ENCODE measurements at regions not wholly inside any gene's neighbourhood (a gene's known extent, or its start where the extent isn't known, plus 50 kb on each side); places are given as distances from the start of the nearest gene placed in this dataset.

DNA sequence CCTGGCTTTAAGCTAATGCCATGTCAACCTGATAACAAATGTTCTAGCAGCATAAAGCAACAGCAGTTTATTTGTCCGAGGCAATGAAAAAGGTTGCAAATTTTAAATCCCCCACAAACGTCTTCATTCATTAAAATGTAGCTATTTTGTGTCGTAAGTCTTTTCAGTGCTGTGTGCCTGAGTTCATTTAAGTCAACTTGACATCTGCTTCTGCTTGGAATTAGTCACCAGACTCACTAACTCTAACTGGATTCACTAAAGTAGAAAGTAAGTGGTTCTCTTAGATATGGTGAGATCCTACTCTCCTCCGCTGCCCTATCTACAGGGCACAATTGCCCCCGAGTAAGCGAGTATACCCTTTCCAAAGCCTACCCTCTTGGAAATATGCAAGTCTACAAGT lies 118.4 kb upstream of the CHRM3 start:
- Histone ChIP-seq H3K4me2 (ENCODE audit: low read depth, low read length) (no peak overlapping the region), H3K27ac (ENCODE audit: extremely low read length, insufficient read depth, low read length) (no peak overlapping the region), H3K4me1 (ENCODE audit: insufficient read depth, low read length) (no peaks in the 10 kb centered on the region), H3K4me3 (replicated peaks in 1 of 3; ENCODE audit: insufficient read depth in 1 of 3, low read depth in 2 of 3, low read length in 3 of 3) (no peak overlapping the region), H3K79me2 (ENCODE audit: insufficient read depth, low read length) (no peaks in the 10 kb centered on the region), H3K9ac (ENCODE audit: insufficient read depth, low read depth, low read length) (no peak overlapping the region), H3K36me3 (replicated peaks in 1 of 2; ENCODE audit: control insufficient read depth in 1 of 2, insufficient read depth in 2 of 2, low read length in 2 of 2) (no peaks in the 10 kb centered on the region), H3K9me3 (ENCODE audit: low read length) (peaks cover 73% of the 10 kb centered on the region), H3K27me3 (ENCODE audit: control insufficient read depth in 1 of 2, insufficient read depth in 2 of 2, low read length in 2 of 2) (no peaks in the 10 kb centered on the region), H2AFZ (ENCODE audit: low read length) (no peak overlapping the region), H4K20me1 (ENCODE audit: insufficient read depth, low read length) (no peaks in the 10 kb centered on the region)
- ATAC-seq, result no peak
- no TSS peak for BruUV-seq (replicated peaks)
- POLR2A ChIA-PET, result no interaction called here
- TF ChIP-seq DPF2 (CRISPR knock-in tag; IDR thresholded peaks at IDR 0.05; ENCODE audit: borderline replicate concordance, low read depth) (no peak), SOX6 (IDR thresholded peaks at IDR 0.05) (no peak), SOX6 (CRISPR knock-in tag; IDR thresholded peaks at IDR 0.05) (no peak), SP140L (CRISPR knock-in tag; IDR thresholded peaks at IDR 0.05; ENCODE audit: borderline replicate concordance) (no peak), ZFP36 (IDR thresholded peaks at IDR 0.05; ENCODE audit: borderline replicate concordance, low read depth, low read length, partially characterized antibody) (no peak), HIVEP1 (CRISPR knock-in tag; IDR thresholded peaks at IDR 0.05) (no peak), HMGA1 (CRISPR knock-in tag; conservative IDR thresholded peaks at IDR 0.05) (no peak), NFE2L1 (CRISPR knock-in tag; IDR thresholded peaks at IDR 0.05; ENCODE audit: borderline replicate concordance) (no peak), HNRNPL (IDR thresholded peaks at IDR 0.05; ENCODE audit: low read depth, low read length) (no peak)
- intact Hi-C loops (cut with micrococcal nuclease; ENCODE audit: unreplicated experiment), result no loop called here
- 11% methylated on average over 6 of the region's 6 CpGs for WGBS (ENCODE audit: low lambda C conversion rate)
- CTCF ChIA-PET (ENCODE audit: low intra/inter-chr PET ratio, low total read pairs), result no interaction called here
- no peak for FAIRE-seq
- DNase-seq (ENCODE audit: low spot score), result no peak
- in situ Hi-C loops (cut with HindIII; ENCODE audit: extremely low pct_ligation_motif_present, low pct_unique_long_range_greater_than_20kb), result no loop called here

DNA sequence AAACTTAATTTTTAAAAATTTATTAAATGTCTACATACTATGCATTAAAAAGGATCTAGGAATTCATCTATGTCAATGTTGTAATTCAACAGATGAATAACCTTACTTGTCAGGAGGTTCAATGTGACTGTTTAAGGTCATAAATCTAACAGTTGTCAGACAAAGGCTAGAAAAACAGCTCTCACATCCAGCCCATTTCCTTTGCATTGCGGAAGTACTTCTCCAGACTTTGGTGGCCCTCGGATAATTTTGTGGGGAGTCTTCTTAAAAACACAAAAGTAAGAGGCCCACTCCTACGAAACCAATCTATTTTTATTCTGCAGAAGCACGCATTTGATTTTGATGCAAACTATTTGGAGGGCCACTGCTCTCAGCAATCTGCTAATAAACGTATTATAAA lies 122.6 kb upstream of the CHRM3 start:
- no peaks in the 10 kb centered on the region for H3K36me3 ChIP-seq (replicated peaks in 1 of 2; ENCODE audit: control insufficient read depth in 1 of 2, insufficient read depth in 2 of 2, low read length in 2 of 2)
- ATAC-seq, result no peak
- H3K4me1 ChIP-seq (ENCODE audit: insufficient read depth, low read length), result no peaks in the 10 kb centered on the region
- H4K20me1 ChIP-seq (ENCODE audit: insufficient read depth, low read length), result no peaks in the 10 kb centered on the region
- peaks cover 71% of the 10 kb centered on the region for H3K9me3 ChIP-seq (ENCODE audit: low read length)
- H3K9ac ChIP-seq (ENCODE audit: insufficient read depth, low read depth, low read length), result no peak overlapping the region
- no peak for FAIRE-seq
- no peaks in the 10 kb centered on the region for H3K27me3 ChIP-seq (ENCODE audit: control insufficient read depth in 1 of 2, insufficient read depth in 2 of 2, low read length in 2 of 2)
- no peak overlapping the region for H2AFZ ChIP-seq (ENCODE audit: low read length)
- in situ Hi-C loops (cut with HindIII; ENCODE audit: extremely low pct_ligation_motif_present, low pct_unique_long_range_greater_than_20kb) (no loop called here), intact Hi-C loops (cut with micrococcal nuclease; ENCODE audit: unreplicated experiment) (no loop called here)
- no TSS peak for BruUV-seq (replicated peaks)
- no peak for DNase-seq (ENCODE audit: low spot score)
- no peak overlapping the region for H3K27ac ChIP-seq (ENCODE audit: extremely low read length, insufficient read depth, low read length)
- POLR2A ChIA-PET, result no interaction called here
- H3K4me2 ChIP-seq (ENCODE audit: low read depth, low read length), result no peak overlapping the region
- 13% methylated on average over 5 of the region's 5 CpGs for WGBS (ENCODE audit: low lambda C conversion rate)
- CTCF ChIA-PET (ENCODE audit: low intra/inter-chr PET ratio, low total read pairs), result no interaction called here
- no peak overlapping the region for H3K4me3 ChIP-seq (replicated peaks in 1 of 3; ENCODE audit: insufficient read depth in 1 of 3, low read depth in 2 of 3, low read length in 3 of 3)
- no peaks in the 10 kb centered on the region for H3K79me2 ChIP-seq (ENCODE audit: insufficient read depth, low read length)
- TF ChIP-seq SRSF4 (IDR thresholded peaks at IDR 0.05; ENCODE audit: low read depth, low read length, poor library complexity, severe bottlenecking) (no peak), RNF2 (conservative IDR thresholded peaks at IDR 0.05; ENCODE audit: low read depth) (no peak), ZBTB21 (CRISPR knock-in tag; IDR thresholded peaks at IDR 0.05) (no peak), SRSF1 (optimal IDR thresholded peaks at IDR 0.05; ENCODE audit: low read depth, low read length) (no peak), BORCS8-MEF2B (CRISPR knock-in tag; IDR thresholded peaks at IDR 0.05) (no peak), NFIC (IDR thresholded peaks at IDR 0.05; ENCODE audit: low read length) (no peak), FOXA1 (IDR thresholded peaks at IDR 0.05) (no peak), FOXA1 (CRISPR knock-in tag; IDR thresholded peaks at IDR 0.05) (no peak), GATAD1 (CRISPR knock-in tag; IDR thresholded peaks at IDR 0.05) (no peak), NFYB (CRISPR knock-in tag; IDR thresholded peaks at IDR 0.05) (no peak)
- TF ChIP-seq, protein P1, sequence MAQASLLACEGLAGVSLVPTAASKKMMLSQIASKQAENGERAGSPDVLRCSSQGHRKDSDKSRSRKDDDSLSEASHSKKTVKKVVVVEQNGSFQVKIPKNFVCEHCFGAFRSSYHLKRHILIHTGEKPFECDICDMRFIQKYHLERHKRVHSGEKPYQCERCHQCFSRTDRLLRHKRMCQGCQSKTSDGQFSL (CRISPR knock-in tag; IDR thresholded peaks at IDR 0.05), result no peak
- TF ChIP-seq, protein P2, sequence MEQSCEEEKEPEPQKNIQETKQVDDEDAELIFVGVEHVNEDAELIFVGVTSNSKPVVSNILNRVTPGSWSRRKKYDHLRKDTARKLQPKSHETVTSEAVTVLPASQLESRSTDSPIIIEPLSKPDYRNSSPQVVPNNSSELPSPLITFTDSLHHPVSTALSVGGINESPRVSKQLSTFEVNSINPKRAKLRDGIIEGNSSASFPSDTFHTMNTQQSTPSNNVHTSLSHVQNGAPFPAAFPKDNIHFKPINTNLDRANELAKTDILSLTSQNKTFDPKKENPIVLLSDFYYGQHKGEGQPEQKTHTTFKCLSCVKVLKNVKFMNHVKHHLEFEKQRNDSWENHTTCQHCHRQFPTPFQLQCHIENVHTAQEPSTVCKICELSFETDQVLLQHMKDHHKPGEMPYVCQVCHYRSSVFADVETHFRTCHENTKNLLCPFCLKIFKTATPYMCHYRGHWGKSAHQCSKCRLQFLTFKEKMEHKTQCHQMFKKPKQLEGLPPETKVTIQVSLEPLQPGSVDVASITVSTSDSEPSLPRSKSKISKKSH (CRISPR knock-in tag; IDR thresholded peaks at IDR 0.05; ENCODE audit: borderline replicate concordance), result no peak
